ENCODE measurements at regions not wholly inside any gene's neighbourhood (a gene's known extent, or its start where the extent isn't known, plus 50 kb on each side); places are given as distances from the start of the nearest gene placed in this dataset.
"Not testable (repeated sequence)": the region's sequence is repeated elsewhere in the genome, so short reads cannot be mapped to it uniquely, and the experiment has no call there.

DNA sequence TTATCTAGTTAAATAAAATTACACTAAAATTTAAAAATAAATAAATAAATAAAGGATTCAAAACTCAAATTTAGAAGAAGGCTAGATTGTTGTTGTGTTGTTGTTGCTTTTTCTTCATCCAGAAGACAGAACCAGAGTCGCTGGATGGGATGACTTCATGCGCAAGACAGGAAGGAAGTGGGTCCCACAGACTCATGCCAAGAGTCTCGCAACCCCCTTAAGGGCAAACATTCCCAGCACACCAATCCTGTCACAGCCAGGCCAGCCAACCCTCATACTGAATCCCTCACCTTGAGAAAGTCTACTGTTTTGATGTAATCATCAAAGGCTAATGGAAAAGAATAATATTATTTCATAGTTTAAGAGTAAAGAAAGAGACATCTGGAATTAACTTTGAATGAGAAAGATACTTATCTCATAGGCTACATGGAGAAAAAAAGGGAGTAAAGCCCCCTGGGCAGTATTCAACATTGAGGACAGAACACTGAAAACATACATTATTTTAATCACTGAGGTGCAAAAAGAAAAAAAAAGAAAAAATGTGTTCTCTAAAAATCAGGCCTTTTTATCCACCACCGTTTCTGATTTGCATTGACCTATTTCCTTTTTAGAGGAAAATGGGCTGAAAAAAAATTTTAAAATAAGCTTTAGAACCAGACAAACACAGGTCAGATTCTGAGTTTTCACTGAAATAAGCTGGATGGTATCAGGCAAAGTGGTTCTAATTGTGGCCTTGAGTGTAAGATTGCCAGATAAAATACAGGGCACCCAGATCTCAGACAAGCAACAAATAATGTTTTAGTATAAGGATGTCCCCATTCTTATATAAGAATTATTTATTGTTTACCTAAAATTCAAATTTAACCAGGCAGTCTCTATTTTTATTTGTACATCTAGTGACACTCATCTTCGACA lies 826.5 kb downstream of the TNS3 start:
- H3K4me3 ChIP-seq (ENCODE audit: low read depth, low read length), result no peak overlapping the region
- TF ChIP-seq, protein P1, sequence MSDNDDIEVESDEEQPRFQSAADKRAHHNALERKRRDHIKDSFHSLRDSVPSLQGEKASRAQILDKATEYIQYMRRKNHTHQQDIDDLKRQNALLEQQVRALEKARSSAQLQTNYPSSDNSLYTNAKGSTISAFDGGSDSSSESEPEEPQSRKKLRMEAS (IDR thresholded peaks at IDR 0.05; ENCODE audit: low read depth, low read length), result no peak
- TF ChIP-seq MYC (IDR thresholded peaks at IDR 0.05; ENCODE audit: low read depth, low read length) (no peak), POLR2A (IDR thresholded peaks at IDR 0.05; ENCODE audit: extremely low read depth, insufficient read length) (no peak)
- TF ChIP-seq, protein P2, sequence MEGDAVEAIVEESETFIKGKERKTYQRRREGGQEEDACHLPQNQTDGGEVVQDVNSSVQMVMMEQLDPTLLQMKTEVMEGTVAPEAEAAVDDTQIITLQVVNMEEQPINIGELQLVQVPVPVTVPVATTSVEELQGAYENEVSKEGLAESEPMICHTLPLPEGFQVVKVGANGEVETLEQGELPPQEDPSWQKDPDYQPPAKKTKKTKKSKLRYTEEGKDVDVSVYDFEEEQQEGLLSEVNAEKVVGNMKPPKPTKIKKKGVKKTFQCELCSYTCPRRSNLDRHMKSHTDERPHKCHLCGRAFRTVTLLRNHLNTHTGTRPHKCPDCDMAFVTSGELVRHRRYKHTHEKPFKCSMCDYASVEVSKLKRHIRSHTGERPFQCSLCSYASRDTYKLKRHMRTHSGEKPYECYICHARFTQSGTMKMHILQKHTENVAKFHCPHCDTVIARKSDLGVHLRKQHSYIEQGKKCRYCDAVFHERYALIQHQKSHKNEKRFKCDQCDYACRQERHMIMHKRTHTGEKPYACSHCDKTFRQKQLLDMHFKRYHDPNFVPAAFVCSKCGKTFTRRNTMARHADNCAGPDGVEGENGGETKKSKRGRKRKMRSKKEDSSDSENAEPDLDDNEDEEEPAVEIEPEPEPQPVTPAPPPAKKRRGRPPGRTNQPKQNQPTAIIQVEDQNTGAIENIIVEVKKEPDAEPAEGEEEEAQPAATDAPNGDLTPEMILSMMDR (IDR thresholded peaks at IDR 0.05; ENCODE audit: low read depth, low read length), result no peak

DNA sequence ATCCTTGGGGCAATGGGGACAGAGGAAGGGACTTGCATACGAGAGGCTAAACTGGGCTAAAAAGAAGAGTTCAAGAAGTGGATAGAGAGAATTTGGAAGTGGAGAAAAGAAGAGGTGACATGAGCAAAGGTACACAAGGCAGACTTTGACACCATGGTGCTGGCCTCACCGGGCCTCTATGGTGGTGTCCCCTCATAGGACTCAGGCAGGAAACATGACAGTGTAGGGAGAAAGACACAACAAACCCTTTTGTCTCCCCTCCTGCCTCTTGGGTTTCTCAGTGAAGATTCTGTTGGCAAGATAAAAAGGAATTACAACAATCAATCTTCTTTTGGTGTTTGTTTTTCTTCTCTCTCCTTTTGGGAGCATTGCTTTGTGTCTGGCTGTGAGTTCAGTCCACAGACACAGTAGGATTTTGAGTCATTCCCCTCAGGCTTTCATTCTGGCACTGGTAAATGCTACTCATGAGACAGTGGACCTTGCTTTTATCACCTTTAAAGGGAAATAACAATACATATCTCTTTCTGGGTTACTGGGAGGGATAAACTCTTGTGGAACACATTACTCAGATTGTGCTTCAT lies 827.7 kb downstream of the TNS3 start:
- no peak overlapping the region for H3K4me3 ChIP-seq (ENCODE audit: low read depth, low read length)
- DNase-seq (ENCODE audit: low read depth), result no peak
- TF ChIP-seq, protein P1 (IDR thresholded peaks at IDR 0.05; ENCODE audit: low read depth, low read length), result no peak
- TF ChIP-seq MYC (IDR thresholded peaks at IDR 0.05; ENCODE audit: low read depth, low read length), result no peak

More for the DNA sequence above, 826.5 kb downstream of the TNS3 start:
- no peak for DNase-seq (ENCODE audit: low read depth)

DNA sequence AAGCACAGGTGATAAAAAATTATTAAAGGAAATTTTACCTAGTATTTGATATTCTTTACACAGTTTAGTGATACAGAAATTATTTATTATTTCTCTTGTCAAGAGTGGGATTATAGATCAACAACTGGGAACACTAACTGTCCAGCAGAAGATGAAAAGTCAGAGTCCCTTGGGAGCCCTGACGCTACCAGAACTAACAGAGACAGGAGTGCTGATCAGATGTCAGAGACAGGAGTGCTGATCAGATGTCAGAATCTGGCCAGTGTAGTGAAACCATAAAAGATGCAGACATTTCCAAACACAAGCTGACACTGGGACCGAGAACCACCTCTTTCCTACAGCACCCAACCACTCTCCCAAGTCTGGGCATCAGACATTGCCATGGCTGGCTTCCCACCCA lies 828.2 kb downstream of the TNS3 start:
- TF ChIP-seq, protein P2 (IDR thresholded peaks at IDR 0.05; ENCODE audit: low read depth, low read length), result no peak
- TF ChIP-seq POLR2A (IDR thresholded peaks at IDR 0.05; ENCODE audit: extremely low read depth, insufficient read length) (no peak), MYC (IDR thresholded peaks at IDR 0.05; ENCODE audit: low read depth, low read length) (no peak)
- TF ChIP-seq, protein P1 (IDR thresholded peaks at IDR 0.05; ENCODE audit: low read depth, low read length), result no peak
- no peak overlapping the region for H3K4me3 ChIP-seq (ENCODE audit: low read depth, low read length)
- DNase-seq (ENCODE audit: low read depth), result no peak

DNA sequence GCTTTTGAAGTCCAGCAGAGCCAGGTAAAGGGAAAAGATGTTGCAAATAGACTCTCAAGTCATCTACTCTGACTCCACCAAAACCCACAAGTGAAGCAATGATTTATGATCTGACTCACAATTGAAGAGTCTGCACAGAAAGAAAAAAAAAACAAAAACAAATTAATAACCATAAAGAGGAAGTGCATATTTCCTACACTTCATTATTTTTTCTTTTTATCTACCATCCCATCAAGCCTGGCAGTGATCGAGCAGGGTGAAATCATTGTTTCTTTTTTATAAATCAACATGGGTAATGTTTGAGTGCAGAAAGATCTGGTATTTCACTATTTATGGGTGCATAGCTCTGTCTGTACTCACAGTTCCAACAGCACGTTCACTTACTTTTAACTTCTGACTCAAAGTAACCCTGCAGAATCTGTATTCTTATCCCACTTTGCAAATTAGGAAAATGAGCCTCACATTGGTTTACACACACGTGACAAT lies 829.0 kb downstream of the TNS3 start:
- no peak overlapping the region for H3K4me3 ChIP-seq (ENCODE audit: low read depth, low read length)
- peak; percentile 20 for DNase-seq (ENCODE audit: low read depth)
- TF ChIP-seq POLR2A (IDR thresholded peaks at IDR 0.05; ENCODE audit: extremely low read depth, insufficient read length) (no peak), MYC (IDR thresholded peaks at IDR 0.05; ENCODE audit: low read depth, low read length) (no peak)
- TF ChIP-seq, protein P2 (IDR thresholded peaks at IDR 0.05; ENCODE audit: low read depth, low read length), result no peak
- TF ChIP-seq, protein P1 (IDR thresholded peaks at IDR 0.05; ENCODE audit: low read depth, low read length), result no peak

DNA sequence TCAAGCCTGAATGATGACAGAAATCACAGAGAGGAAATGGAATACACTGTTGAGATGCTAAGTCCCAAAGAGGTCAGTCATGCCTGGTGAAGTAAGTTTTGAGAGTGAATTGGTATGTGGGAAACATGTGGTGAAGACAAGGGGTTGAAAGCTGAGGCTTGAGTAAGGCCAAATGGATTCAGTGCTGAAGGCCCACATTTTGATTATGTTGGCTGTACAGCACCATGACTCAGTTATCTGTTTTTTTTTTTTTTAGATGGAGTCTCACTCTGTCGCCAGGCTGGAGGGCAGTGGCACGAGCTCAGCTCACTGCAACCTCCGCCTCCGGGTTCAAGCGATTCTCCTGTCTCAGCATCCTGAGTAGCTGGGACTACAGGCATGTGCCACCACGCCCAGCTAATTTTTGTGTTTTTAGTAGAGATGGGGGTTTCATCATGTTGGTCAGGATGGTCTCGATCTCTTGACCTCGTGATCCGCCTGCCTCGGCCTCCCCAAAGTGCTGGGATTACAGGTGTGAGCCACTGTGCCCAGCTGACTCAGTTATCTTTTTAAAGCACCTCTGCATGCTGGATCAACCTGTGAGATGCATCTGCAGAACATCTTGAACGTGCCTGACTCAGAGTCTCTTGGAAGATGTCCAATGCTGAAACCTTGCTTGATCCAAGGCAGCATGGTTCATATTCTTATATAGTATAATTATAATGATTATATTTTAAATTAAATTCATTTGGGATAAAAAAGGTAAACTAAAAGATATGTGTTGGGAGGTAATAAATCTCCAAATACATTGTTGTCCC lies 829.8 kb downstream of the TNS3 start:
- DNase-seq (ENCODE audit: low read depth); H3K4me3 ChIP-seq (ENCODE audit: low read depth, low read length): not testable (repeated sequence)

DNA sequence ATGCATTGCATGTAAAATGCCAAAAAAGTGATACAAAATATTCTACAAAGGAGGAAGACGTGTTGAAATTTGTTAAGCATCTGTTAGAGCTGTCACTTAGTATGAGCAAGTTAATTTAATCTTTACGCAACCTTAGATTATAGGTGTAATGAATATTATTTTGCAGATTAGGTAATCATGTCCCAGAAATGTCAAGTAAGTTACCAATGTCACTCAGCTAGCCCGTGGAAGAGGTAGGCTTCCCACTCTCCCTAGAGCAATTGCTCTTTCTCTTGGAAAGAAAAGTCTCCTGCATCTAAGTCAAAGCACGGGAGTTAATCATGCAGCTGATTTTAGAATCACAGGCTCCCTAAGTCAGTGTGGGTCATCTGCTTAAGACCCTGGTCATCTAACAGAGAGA lies 830.4 kb upstream of the IGFBP3 start:
- H3K4me3 ChIP-seq (ENCODE audit: low read depth, low read length), result no peak overlapping the region
- no peak for DNase-seq (ENCODE audit: low read depth)
- TF ChIP-seq, protein P1 (IDR thresholded peaks at IDR 0.05; ENCODE audit: low read depth, low read length), result no peak
- no peak for TF ChIP-seq POLR2A (IDR thresholded peaks at IDR 0.05; ENCODE audit: extremely low read depth, insufficient read length)
- TF ChIP-seq MYC (IDR thresholded peaks at IDR 0.05; ENCODE audit: low read depth, low read length), result no peak
